Stimulated activated CD8-positive, alpha-beta memory T cell treated with anti-CD3 and anti-CD28 coated beads, Interleukin-15, amount 100 ng/mL, for 24 hours (primary cell): ENCODE measurements at regions not wholly inside any gene's neighbourhood (a gene's known extent, or its start where the extent isn't known, plus 50 kb on each side); places are given as distances from the start of the nearest gene placed in this dataset.
"Not testable (repeated sequence)": the region's sequence is repeated elsewhere in the genome, so short reads cannot be mapped to it uniquely, and the experiment has no call there.

Experiments
- DNase-seq: peaks from one replicate; pipeline ENCODE4 v3.0.0-alpha.2; 2020; ENCODE audit warnings: low read depth

DNA sequence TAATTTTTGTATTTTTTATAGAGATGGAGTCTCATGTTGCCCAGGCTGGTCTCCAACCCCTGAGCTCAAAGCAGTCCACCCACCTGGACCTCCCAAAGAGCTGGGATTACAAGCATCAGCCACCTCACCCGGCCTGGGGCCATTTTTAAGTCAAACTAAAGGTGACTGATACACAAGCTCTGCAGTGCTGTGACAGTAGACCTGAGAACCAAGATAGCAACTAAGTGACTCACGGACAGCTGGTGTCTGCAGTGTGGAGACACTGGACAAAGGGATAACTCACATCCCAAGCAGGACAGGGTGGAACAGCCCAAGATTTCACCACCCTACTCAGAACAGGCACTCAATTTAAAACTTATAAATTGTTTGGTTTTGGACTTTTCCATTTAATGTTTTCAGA lies 402.5 kb downstream of the CD83 start:
- DNase-seq, result no peak

DNA sequence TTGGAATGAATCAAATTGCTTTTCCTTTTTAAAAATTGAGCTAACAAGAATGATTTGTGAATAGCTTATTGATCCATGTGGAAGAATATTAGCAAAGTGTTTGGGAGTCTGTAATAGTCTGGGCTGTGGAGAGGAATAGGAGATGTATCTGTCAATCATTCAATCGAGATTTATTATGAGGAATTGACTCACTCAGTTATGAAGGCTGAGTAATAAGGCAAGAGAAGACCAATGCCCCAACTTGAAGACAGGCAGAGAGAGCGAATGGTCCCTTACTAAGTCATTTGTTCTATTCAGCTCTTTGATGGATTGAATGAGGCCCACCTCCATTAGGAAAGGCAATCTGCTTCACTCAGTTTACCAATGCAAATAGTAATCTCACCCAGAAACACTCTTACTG lies 403.0 kb downstream of the CD83 start:
- no peak for DNase-seq

DNA sequence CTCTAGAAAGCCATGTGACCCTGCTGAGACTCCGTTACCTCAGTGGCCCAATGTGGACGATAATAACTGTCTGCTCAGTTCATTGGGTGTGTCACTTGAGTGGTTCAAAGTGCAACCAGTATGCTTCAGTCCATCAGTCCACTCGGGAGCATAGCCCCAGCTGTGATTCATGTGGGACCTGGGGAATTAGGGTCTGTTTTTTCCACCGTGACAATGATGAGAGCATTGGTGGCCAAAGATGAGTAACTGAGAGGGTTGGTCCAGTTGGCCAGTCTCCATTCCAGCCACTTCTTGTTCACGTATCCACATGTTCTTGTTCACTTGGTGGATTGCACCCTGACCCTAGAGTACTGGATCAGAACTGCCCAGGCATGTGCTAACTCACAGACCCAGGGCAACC lies 403.6 kb downstream of the CD83 start:
- DNase-seq, result no peak

DNA sequence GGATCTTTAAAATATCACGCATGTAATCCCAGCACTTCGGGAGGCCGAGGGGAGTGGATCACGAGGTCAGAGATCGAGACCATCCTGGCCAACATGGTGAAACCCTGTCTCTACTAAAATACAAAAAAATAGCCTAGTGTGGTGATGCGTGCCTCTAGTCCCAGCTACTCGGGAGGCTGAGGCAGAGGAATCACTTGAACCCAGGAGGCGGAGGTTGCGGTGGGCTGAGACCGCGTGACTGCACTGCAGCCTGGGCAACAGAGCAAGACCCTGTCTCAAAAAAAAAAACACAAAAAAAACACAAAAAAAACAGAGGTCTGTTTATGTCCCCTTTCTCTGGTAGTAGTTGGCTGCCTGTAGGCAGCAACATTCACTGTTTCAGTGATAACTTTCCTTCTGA lies 404.3 kb downstream of the CD83 start:
- not testable (repeated sequence) for DNase-seq

DNA sequence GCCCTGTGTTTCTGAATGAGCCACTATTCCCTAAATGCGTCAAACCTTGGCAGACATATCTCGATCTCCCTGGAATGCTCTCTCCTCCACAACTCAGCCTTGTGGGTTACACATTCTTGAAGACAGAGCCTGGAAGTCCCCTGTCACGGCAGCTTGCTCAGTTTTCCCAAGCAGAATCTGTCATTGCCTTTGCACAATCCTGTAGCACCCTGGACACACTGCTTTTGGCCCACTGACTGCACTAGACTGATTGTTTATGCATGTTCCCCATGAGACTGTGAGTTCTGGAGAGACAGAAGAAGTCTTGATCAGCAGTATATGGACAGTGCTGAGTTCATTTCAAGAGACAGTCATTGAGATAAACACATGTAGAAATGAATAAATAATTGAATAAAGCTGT lies 406.7 kb downstream of the CD83 start:
- DNase-seq, result no peak

DNA sequence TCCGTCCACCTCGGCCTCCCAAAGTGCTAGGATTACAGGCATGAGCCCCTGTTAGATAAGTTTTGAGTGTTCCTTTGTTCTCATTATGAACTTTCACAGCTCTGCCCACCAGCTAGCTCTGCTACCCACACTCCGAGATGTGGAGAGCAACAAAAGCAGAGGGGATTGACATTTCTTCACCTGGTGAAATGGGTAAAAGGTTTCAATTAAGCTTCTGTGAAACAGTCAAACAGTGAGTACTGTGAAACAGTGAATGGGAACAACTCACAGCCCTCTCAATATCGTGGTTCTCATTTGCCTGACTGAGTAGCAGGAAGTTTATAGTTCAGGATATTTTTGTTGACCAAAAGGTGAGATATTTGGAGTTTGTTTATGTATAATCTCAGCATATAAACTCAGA lies 412.8 kb downstream of the CD83 start:
- no peak for DNase-seq

DNA sequence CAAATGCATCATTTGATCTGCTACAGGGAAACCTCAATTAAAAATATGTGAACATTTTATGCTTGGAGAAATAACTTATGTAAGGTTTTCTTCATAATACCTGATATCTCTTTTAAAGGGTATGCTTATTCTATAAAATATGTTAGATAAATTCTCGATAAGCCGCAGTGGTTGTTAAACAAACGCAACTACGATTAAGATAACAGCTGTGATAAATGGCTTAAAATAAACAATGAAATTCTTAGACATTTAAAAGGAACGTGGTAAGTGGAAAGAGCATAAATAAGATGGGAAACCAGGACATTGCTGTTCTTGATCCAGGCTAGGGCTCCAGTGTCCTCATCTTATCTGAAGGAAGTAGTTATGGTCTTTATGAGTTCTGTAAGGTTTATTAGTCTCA lies 415.9 kb downstream of the CD83 start:
- DNase-seq, result no peak

DNA sequence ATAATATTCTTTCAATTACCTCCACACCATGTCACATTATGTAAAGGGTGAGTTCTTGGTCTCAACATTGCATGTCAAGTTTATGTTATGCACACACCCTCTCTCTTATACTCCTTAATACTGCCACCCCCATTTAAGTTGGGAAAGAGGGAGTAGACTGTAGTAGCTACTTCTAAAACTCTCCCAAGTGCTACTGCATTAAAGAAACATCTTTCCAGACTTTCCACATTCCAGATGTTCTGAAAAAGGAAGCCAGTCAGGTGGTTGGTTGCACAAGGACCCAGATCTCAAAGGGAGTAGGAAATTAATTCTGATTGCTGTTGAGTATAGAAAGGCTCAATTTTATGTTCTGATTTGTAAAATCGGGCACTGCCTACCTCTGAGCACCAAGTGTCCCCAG lies 419.5 kb downstream of the CD83 start:
- no peak for DNase-seq

DNA sequence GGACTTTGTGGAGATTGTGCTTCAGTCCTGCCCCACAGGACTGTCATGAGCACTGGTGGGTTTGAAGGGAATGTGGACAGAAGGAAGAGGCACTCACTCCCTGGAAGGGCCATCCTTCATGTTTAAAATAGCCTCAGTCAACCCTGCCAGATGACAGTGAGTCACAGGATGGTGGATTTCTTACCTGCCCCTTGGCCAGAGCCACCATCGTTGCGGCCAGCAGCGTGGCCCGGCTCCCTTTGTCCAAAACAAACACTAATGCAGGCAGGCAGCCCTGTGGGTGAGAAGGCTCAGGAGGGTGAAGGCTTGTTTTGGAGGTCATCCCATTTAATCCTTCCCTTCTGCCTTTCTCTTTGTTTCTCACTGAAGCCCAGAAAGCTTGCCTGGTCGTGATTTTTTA lies 422.7 kb downstream of the CD83 start:
- no peak for DNase-seq

DNA sequence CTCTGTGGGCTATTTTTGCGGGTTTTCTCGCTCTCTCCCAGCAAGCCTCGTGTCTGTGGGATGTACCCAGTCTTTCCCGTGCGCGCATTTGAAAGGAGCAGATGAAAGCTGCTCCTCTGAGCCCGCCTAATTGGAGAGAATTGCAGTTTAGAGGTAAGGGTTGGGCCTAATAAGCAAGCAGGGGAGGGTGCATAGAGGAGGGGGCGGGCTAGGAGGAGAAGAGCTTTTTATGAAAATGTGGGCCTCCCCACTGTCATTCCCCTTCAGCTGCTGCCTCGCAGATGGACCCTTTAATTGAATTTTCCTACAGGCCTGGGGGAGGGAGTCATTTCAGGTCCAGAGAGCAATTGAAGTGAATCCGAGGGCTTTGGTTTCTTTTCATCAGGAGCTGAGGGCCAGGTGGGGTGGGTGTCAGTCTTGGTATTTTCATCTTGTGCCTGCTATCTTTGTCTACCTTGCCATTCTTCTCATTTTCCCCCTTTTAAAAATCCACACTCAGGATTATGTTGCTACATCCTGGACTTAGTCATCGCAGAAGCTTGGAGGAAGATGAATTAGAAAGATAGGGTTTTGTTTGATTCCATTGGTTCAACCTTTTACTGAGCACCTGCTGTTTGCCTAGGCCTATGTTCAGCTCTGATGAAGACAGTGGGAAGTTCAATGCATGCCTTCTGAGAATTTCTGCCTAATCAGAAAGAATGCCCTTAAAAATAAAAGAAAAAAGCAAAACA lies 423.4 kb downstream of the CD83 start:
- no peak for DNase-seq

DNA sequence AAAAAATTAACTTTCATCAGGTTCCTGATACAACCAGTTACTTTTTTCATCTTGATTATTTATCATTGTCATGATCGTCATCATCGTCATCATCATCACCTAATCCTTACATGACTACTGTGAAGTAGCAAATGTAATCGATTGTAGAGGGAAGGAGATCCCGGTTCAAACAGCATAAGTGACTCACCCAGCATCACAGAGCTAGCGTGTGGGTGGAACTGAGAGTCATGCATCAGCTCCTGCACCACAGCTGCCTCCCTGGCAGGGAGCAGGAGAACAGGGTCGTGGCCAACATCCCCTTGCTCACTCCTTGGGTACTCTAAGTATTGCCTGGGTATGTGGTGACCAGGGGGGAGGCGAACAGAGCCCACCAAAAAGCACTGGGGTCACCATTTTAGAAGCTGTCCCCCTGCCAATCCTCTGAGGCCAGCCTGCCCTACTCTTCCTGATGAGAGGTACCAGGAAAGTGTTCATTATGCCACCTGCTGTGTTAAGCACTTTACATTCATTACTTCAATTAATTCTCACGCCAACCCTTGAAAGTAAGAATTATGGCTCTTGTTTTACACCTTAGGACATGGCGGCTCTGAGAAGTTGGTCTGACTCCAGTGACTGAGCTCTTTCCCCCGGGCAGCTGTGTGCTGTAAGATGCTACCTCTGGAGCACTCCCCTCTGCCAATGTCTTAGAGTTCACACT lies 425.2 kb downstream of the CD83 start:
- DNase-seq, result peak; percentile 12

DNA sequence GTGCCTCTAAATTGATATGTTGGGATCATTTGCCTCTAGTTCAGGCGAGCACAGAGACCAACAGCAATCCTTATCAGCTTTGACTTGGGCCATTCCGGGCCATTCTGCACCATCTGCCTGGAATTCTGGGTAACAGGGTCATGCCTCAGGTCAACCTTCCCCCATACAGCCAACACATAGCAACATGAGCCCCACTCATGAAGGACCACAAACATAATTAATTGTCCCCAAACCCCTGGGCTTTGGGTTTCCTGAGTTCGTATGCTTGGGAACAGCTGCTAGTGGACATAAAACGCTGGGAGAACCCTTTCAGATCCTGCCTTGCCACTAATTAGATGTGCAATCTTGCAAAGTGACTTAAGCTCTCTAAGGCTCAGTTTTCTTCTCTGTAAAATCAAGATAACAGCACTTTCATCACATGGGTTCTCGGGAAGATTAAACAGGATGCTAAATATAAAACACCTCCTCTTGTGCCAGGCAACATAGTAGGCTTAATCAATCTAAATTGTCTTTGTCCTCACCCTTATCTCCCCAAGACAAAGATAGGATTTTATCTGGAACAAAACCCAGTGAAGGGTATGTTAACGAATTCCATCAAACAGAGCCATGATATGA lies 426.5 kb downstream of the CD83 start:
- DNase-seq, result no peak

DNA sequence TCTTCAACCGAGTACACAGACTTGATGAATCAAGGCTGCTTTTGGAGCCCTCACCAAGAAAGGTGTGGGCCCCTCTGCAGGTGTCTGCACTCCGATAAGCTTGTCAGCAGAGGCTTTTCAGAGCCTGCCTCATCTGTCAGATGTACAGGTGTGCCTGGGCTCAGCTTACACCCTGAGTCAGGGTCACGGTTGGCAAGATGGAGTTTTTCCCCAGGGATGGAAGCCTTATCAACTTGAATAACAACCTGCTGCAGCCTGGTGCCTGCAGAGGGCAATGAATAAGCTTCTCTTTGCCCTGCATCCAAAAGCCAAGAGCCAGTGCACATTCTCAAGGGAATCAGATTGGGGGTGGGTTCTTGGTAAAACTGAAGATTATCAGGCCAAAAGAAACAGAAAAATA lies 427.1 kb downstream of the CD83 start:
- no peak for DNase-seq

DNA sequence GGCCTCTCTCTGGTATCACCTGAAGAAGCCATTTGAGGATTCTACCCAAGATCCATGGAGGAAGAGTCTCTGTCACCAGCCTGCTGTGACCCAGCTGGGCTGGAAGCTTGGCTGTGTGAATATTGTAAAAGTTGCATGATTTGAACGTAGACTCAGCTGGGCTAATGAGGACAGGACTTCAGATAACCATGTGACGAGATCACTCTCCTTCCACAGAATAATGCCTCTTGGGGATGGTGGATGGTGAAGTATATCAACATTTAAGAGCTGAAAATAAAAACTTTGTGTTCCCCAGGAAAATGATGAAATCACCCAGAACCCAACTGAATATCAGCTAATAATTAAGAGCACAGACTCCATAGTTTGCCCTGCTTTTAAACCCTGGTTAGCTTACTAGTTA lies 427.9 kb downstream of the CD83 start:
- no peak for DNase-seq

DNA sequence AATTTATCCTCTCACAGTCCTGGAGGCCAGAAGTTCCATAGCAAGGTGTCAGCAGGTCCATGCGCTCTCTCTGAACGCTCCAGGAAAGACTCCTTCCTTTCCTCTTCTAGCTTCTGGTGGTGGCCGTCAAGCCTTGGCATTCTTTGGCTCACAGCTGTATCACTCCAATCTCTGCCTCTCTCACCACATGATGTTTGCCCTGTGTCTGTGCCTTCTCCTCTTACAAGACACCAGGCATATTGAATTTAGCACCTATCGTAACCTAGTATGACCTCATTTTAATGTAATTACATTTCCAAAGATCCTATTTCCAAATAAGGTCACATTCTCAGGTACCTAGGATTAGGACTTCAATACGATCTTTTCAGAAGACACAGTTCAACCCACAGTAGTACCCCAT lies 428.5 kb downstream of the CD83 start:
- no peak for DNase-seq

DNA sequence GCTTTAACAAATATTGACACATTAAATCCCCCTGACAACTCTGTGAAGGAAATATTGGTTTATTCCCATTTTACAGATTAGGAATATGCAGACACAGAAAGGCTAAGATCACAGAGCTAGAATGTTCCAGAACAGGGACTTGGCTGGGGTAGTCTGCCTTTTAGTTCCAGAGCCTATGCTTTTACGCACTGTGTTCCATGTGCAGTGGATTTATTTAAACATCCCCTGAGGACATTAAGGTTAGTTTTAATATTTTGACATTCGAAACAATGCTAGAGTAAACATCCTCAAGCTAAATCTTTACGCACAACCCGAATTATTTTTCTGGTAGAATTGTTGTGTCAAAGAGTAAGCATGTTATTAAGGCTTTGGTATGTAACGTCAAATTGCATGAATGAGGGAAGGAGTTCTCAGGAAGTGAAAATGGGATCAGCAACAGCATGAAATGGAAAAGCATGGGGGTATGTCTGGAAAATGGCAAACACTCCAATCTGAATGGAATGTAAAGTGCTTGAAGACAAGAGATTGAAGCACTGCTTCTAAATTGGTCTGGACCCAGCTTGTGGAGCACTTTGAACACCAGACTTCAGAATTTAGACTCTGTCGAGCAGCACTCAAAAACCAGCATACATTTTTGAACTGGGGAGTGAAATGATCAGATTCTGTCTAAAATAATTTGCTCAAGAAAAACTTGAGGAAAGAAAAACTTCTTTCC lies 429.9 kb downstream of the CD83 start:
- DNase-seq, result no peak

DNA sequence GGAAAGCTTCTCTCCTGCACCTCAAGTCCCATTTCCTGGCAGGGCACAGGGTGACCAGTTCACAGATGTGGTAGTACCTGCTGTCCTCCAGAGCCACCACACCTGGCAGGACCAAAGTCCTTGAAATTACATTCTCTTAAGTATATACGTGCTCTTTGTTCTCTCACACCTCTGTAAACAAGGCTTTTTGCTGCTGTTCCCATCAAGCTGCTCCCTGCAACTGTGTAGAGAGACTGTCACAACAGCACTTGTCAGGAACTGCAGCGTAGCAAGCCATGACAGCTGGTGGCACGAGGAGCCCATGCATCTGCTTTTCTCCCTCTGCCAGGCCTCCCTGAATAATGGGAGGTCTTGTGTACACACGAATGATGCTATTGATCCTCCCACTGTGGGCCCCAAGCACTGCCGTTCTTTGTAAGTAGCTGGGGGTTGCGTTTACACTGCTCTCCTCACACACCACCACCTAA lies 431.8 kb downstream of the CD83 start:
- DNase-seq, result no peak

DNA sequence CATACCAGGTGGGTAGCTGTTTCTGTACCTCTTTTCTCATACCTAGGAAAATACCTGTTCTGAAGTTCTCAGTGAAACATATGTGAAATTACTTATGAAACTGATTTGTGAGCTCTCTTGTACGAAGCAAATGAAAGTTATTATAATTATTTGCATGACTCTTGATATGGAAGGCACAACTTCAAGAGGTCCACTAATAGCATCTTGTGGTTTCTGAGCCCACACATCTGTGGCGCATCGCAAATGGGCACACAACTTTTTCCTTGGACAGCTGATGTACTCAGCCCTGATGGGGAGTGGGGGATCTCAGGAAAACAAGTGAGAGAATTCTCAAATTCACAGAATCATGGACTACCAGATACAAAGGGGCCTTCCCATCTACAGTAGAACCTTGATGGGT lies 432.3 kb downstream of the CD83 start:
- DNase-seq, result no peak

DNA sequence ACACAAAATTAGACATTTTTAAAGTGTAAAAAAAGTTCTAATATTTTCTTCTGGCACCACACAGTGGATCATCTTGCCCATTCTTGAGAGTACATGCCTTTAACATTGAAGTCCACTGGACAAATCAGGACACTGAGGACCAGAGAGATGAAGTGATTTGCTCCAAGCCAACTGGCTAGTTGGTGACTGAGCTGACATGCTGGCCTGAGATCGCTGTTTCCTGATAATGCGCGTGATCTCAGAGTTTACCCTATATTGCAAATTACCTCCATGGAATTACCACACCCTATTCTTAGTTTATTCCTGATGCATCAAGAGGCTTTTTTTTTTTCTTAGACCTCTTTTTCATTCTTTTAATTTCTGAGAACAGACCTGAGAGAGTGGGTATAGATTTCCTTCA lies 432.8 kb downstream of the CD83 start:
- DNase-seq, result no peak

DNA sequence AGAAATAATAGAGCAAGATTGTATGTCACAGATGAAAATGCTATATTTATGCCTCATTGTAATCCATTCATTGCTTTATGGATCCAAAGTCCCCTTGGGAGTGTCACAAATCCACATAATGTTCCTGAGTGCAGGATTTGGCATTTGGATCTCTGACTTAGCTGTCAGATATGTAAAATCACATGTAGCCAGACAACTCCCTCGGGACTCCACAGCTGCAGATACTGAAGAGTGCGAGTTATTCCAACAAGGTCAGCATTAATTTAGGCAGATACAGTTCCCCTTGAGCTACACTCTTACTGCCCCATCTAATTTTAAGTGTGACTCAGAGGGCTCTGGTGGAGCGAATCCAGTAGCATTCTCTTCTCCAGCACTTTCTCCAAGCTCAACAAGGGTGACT lies 433.2 kb downstream of the CD83 start:
- DNase-seq, result no peak

DNA sequence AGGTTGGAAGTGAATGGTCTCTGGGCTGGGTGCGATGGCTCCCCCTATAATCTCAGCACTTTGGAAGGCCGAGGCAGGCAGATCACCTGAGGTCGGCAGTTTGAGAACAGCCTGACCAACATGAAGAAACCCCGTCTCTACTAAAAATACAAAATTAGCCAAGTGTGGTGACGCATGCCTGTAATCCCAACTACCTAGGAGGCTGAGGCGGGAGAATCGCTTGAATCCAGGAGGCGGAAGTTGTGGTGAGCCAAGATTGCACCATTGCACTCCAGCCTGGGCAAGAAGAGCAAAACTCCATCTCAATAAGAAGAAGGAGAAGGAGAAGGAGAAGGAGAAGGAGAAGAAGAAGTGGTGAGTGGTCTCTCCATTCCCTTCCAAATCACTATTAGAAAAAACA lies 434.0 kb downstream of the CD83 start:
- not testable (repeated sequence) for DNase-seq

DNA sequence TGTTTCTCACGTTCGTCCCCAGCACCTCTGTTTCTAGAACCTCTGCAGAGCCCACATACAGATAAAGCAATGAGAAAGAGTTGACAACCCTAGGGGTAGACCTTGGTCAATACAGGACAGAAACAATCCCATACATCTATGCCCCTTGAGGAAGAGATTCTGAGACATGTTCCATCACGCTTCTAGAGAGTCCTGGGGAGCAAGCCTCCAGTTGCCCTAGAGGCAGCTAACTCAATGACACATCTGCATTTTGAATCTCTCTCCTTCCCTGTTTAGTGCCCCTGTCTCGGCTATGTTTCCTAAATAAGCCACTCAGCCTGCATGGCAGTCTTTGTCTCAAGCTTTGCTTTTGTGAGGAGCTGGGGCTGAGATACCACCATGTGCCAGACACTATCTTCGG lies 435.3 kb downstream of the CD83 start:
- DNase-seq, result no peak

DNA sequence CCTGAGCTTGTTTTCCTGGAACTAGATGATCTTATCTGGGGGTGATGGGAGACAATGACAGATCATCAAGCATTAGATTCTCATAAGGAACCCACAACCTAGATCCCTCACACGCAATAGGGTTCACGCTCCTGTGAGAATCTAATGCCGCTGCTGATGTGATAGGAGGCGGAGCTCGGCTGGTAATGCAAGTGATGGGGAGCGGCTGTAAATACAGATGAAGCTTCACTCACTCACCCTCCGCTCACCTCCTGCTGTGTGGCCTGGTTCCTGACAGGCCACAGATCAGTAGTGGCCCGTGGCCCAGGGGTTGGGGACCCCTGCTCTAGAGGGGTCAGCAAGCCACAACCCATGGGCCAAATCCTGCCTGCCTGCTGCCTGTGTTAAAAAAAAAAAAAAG lies 435.9 kb downstream of the CD83 start:
- DNase-seq, result no peak
